MM.1S (cell line): ENCODE measurements at regions not wholly inside any gene's neighbourhood (a gene's known extent, or its start where the extent isn't known, plus 50 kb on each side); places are given as distances from the start of the nearest gene placed in this dataset.

Experiments
- DNase-seq: peaks from one replicate; pipeline ENCODE4 v3.0.0-alpha.2; 2015
- H2AFZ ChIP-seq: fragments of 300-600 bp; sonication (generic); 2 replicates; pipeline ENCODE4 v1.6.0; 2016; ENCODE audit warnings: antibody characterized with exemption, low read length
- H3F3A ChIP-seq: fragments of 300-600 bp; sonication (generic); 2 replicates; pipeline ENCODE4 v1.6.1; 2016; ENCODE audit warnings: mild to moderate bottlenecking, antibody characterized with exemption, low read length, moderate library complexity, mixed read lengths; ENCODE audit not compliant: insufficient read depth
- H3K27ac ChIP-seq: fragments of 300-600 bp; sonication (generic); 2 replicates; pipeline ENCODE4 v1.5.1; 2016; ENCODE audit warnings: mild to moderate bottlenecking, low read length
- H3K27me3 ChIP-seq: fragments of 300-600 bp; sonication (generic); replicated peaks from 2 replicates; pipeline ENCODE4 v1.6.0; 2016; ENCODE audit warnings: low read length; ENCODE audit not compliant: insufficient read depth
- H3K36me3 ChIP-seq: fragments of 300-600 bp; sonication (generic); replicated peaks from 2 replicates; pipeline ENCODE4 v1.6.1; 2016; ENCODE audit warnings: mild to moderate bottlenecking, low read length, mixed read lengths; ENCODE audit not compliant: insufficient read depth
- H3K4me1 ChIP-seq: fragments of 300-600 bp; sonication (generic); 2 replicates; pipeline ENCODE4 v1.6.1; 2016; ENCODE audit warnings: low read length, mixed read lengths
- H3K4me2 ChIP-seq: fragments of 300-600 bp; sonication (generic); 2 replicates; pipeline ENCODE4 v1.6.0; 2016; ENCODE audit warnings: low read depth, low read length
- H3K4me3 ChIP-seq: fragments of 300-600 bp; sonication (generic); 2 replicates; pipeline ENCODE4 v1.5.1; 2016; ENCODE audit warnings: low read length, mixed read lengths
- H3K79me2 ChIP-seq: fragments of 300-600 bp; sonication (generic); 2 replicates; pipeline ENCODE4 v1.6.1; 2016; ENCODE audit warnings: mixed run types, low read length, mixed read lengths
- H3K9ac ChIP-seq: fragments of 300-600 bp; sonication (generic); 2 replicates; pipeline ENCODE4 v1.6.1; 2016; ENCODE audit warnings: low read length, mixed read lengths
- H3K9me2 ChIP-seq: fragments of 300-600 bp; sonication (generic); replicated peaks from 2 replicates; pipeline ENCODE4 v1.6.1; 2016; ENCODE audit warnings: mild to moderate bottlenecking, low read length, mixed read lengths; ENCODE audit not compliant: insufficient read depth
- H3K9me3 ChIP-seq: fragments of 300-600 bp; sonication (generic); replicated peaks from 2 replicates; pipeline ENCODE4 v1.6.1; 2016; ENCODE audit warnings: mild to moderate bottlenecking, low read length, mixed read lengths; ENCODE audit not compliant: insufficient read depth
- H4K20me1 ChIP-seq: fragments of 300-600 bp; sonication (generic); 2 replicates; pipeline ENCODE4 v1.6.1; 2016; ENCODE audit warnings: mild to moderate bottlenecking, low read length, moderate library complexity, mixed read lengths; ENCODE audit not compliant: insufficient read depth
- CTCF ChIP-seq: fragments of 300-600 bp; sonication (generic); IDR thresholded peaks from 2 replicates; pipeline ENCODE4 v1.5.1; 2016; ENCODE audit warnings: antibody characterized with exemption, low read length, mixed read lengths
- EZH2 ChIP-seq: fragments of 300-600 bp; sonication (generic); optimal IDR thresholded peaks from 2 replicates; pipeline ENCODE3; 2017; ENCODE audit warnings: low read depth, mild to moderate bottlenecking, antibody characterized with exemption, low read length, mixed read lengths
- EZH2phosphoT487 ChIP-seq: fragments of 300-600 bp; sonication (generic); IDR thresholded peaks from 2 replicates; pipeline ENCODE4 v1.6.1; 2018; ENCODE audit warnings: antibody characterized with exemption, low read length

DNA sequence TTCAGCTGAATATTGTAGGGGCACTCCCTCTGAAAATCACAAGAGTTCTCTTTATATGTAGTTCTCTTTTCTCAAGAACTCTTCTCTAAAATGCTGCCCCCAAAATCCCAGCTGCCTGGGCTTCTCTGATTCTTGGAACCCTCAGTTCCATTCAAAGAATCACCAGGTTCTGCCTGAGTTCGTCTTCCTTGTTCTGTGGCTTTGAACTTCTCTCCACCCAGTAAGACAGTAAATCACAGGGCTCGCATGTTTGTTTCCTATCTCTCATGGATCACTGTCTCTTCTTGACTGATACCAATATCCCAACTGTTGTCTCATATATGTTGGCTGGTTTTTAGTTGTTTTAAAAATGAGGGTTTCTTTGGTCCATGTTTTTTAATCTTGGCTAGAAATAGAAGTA, 359.5 kb upstream of the CBLB start:
- Histone ChIP-seq H3K27ac (no peak overlapping the region), H4K20me1 (no peaks in the 10 kb centered on the region), H3F3A (no peaks in the 10 kb centered on the region), H3K27me3 (no peaks in the 10 kb centered on the region), H2AFZ (no peak overlapping the region), H3K4me2 (no peak overlapping the region), H3K9ac (no peak overlapping the region), H3K36me3 (no peaks in the 10 kb centered on the region), H3K9me2 (no peaks in the 10 kb centered on the region), H3K79me2 (no peaks in the 10 kb centered on the region), H3K9me3 (no peaks in the 10 kb centered on the region), H3K4me1 (no peaks in the 10 kb centered on the region), H3K4me3 (no peak overlapping the region)
- TF ChIP-seq EZH2phosphoT487 (no peak), EZH2 (no peak), CTCF (no peak)
- DNase-seq = no peak

DNA sequence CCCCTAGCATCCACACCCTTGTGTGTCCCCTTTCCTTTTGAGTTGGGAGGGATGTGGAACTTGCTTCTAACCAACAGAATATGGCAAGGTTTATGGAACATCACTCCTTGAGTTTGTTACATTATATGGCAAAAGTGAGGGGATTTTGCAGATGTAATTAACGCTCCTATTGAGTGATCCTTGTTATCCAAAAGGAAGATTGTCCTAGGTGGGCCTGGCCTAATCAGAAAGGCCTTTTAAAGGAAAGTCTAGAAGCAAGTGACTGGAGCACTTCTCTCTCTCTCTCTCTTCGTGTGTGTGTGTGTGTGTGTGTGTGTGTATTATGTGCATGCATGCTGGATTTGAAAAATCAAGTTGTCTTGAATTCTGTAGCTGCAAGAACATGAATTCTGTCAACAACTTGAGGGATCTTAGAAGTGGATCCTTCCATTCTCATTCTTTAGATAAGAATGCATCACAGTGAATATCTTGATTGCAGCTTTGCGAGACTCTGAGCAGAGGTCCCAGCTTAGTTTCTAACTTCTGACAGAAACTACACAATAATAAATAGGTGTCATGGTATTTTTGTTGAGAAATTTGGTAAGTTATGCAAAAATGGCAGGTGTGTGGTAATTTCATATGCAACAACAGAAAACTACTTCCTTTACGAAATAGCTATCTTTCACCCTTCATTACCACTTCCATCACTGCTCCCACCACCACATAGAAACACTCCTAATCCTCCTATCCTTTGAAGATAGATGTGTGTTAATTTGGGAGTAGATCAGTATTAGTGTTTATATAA, 360.9 kb upstream of the CBLB start:
- no peak overlapping the region for H3K4me3 ChIP-seq
- H3K36me3 ChIP-seq = no peaks in the 10 kb centered on the region
- no peaks in the 10 kb centered on the region for H3K27me3 ChIP-seq
- H3K4me2 ChIP-seq = no peak overlapping the region
- H2AFZ ChIP-seq = no peak overlapping the region
- H3K9me3 ChIP-seq = no peaks in the 10 kb centered on the region
- no peak for DNase-seq
- no peaks in the 10 kb centered on the region for H3F3A ChIP-seq
- H3K9ac ChIP-seq = no peak overlapping the region
- TF ChIP-seq EZH2 (no peak), EZH2phosphoT487 (no peak), CTCF (no peak)
- no peak overlapping the region for H3K27ac ChIP-seq
- no peaks in the 10 kb centered on the region for H3K4me1 ChIP-seq
- H3K9me2 ChIP-seq = no peaks in the 10 kb centered on the region
- no peaks in the 10 kb centered on the region for H4K20me1 ChIP-seq
- no peaks in the 10 kb centered on the region for H3K79me2 ChIP-seq

- Histone ChIP-seq H3K79me2 (no peaks in the 10 kb centered on the region), H3K9me3 (no peaks in the 10 kb centered on the region), H3K4me1 (no peaks in the 10 kb centered on the region), H4K20me1 (no peaks in the 10 kb centered on the region), H3F3A (no peaks in the 10 kb centered on the region), H3K9ac (no peak overlapping the region), H3K4me3 (no peak overlapping the region), H3K27me3 (no peaks in the 10 kb centered on the region), H3K27ac (no peak overlapping the region), H2AFZ (no peak overlapping the region), H3K4me2 (no peak overlapping the region), H3K9me2 (no peaks in the 10 kb centered on the region; the same call in 1 of the 2 replicates), H3K36me3 (no peaks in the 10 kb centered on the region)
- no peak for DNase-seq
- TF ChIP-seq EZH2phosphoT487 (no peak), EZH2 (no peak), CTCF (no peak)
Observed at GRCh38 chr3:106231086-106231485, 362.3 kb upstream of the CBLB start.
